CD1c-positive myeloid dendritic cell (primary cell): ENCODE measurements at regions not wholly inside any gene's neighbourhood (a gene's known extent, or its start where the extent isn't known, plus 50 kb on each side); places are given as distances from the start of the nearest gene placed in this dataset.

Experiments used
- DNase-seq: peaks from one replicate; pipeline ENCODE4 v3.0.0-alpha.2; 2016; ENCODE audit errors: extremely low spot score

- peak; percentile 17 for DNase-seq
Observed at GRCh38 chr14:22047115-22047514, 373.5 kb upstream of the OR4E1 start.

- no peak for DNase-seq
Observed at GRCh38 chr14:22046063-22046462, 372.4 kb upstream of the OR4E1 start.

GRCh38 chr14:22044193-22044592 is 370.6 kb upstream of the OR4E1 start:
- no peak for DNase-seq

- DNase-seq: no peak
Observed at GRCh38 chr14:22040781-22041125, 367.1 kb upstream of the OR4E1 start.

- DNase-seq: peak; percentile 21
Observed at GRCh38 chr14:22039938-22040780, 366.5 kb upstream of the OR4E1 start.

- DNase-seq: no peak
Observed at GRCh38 chr14:22036541-22037239, 363.1 kb upstream of the OR4E1 start.

- no peak for DNase-seq
Observed at GRCh38 chr14:22026527-22026926, 352.9 kb upstream of the OR4E1 start.

GRCh38 chr14:22025879-22026278 is 352.3 kb upstream of the OR4E1 start:
- DNase-seq: no peak

GRCh38 chr14:22024137-22024536 is 350.5 kb upstream of the OR4E1 start:
- DNase-seq: no peak

GRCh38 chr14:22018890-22019289 is 345.3 kb upstream of the OR4E1 start:
- no peak for DNase-seq

- no peak for DNase-seq
Observed at GRCh38 chr14:22012452-22012851, 338.8 kb upstream of the OR4E1 start.

- no peak for DNase-seq
Observed at GRCh38 chr14:22011253-22011642, 337.6 kb upstream of the OR4E1 start.

GRCh38 chr14:22010545-22011252 is 337.1 kb upstream of the OR4E1 start:
- DNase-seq: no peak

- no peak for DNase-seq
Observed at GRCh38 chr14:22008766-22009165, 335.1 kb upstream of the OR4E1 start.

- no peak for DNase-seq
Observed at GRCh38 chr14:22007784-22008412, 334.3 kb upstream of the OR4E1 start.

- no peak for DNase-seq
Observed at GRCh38 chr14:22007363-22007762, 333.7 kb upstream of the OR4E1 start.

GRCh38 chr14:22003461-22003860 is 329.8 kb upstream of the OR4E1 start:
- DNase-seq: no peak

- peak; percentile 36 for DNase-seq
Observed at GRCh38 chr14:22002860-22003284, 329.3 kb upstream of the OR4E1 start.

GRCh38 chr14:21999402-21999801 is 325.8 kb upstream of the OR4E1 start:
- no peak for DNase-seq

GRCh38 chr14:21997300-21997699 is 323.7 kb upstream of the OR4E1 start:
- DNase-seq: peak; percentile 12

GRCh38 chr14:21995332-21995731 is 321.7 kb upstream of the OR4E1 start:
- DNase-seq: no peak

- no peak for DNase-seq
Observed at GRCh38 chr14:21993837-21994236, 320.2 kb upstream of the OR4E1 start.
